A549 (cell line): ENCODE measurements at regions not wholly inside any gene's neighbourhood (a gene's known extent, or its start where the extent isn't known, plus 50 kb on each side); places are given as distances from the start of the nearest gene placed in this dataset.

Source experiments
- ATAC-seq, 2 experiments: fragments of 200-7000 bp in 1 of 2; fragments of >200 bp in 1 of 2; cut with Nextera tagmentation in 1 of 2; cut with Tn5 transposase in 1 of 2; 3 replicates each; pipeline versions ENCODE4 v1.8.0 to v1.9.1; 2018 to 2020; ENCODE audit warnings: mild to moderate bottlenecking in 1 of 2, moderate library complexity in 1 of 2
- CTCF ChIA-PET: fragments of 300-600 bp; sonication (Branson Sonifier 250); formaldehyde crosslinking; extraction: SDS; loops from one replicate; lab custom pipeline; 2021; ENCODE audit warnings: antibody characterized with exemption, inconsistent platforms; lab: Yijun Ruan, JAX
- POLR2A ChIA-PET: fragments of 350-600 bp; formaldehyde crosslinking; extraction: SDS; loops from one replicate; lab custom pipeline; 2021; ENCODE audit warnings: antibody characterized with exemption, inconsistent platforms; lab: Yijun Ruan, JAX
- DNase-seq, 2 experiments: peaks; one replicate each; pipeline versions ENCODE4 v3.0.0 to v3.0.0-alpha.2; 2011 to 2016; ENCODE audit warnings: low read depth in 1 of 2, low spot score in 1 of 2
- FAIRE-seq: peaks from 2 replicates; lab custom pipeline; 2011; peaks lifted over from hg19 to GRCh38; lab: Jason Lieb, UNC
- H3K27ac ChIP-seq, 2 experiments: fragments of >200 bp; sonication (Bioruptor Twin); formaldehyde crosslinking; 3 replicates each; pipeline ENCODE4 v1.5.1; 2016 to 2017
- H3K4me1 ChIP-seq: fragments of >200 bp; sonication (Bioruptor Twin); formaldehyde crosslinking; 3 replicates; pipeline ENCODE4 v1.6.1; 2016
- H3K4me2 ChIP-seq: fragments of >200 bp; sonication (Bioruptor Twin); formaldehyde crosslinking; 3 replicates; pipeline ENCODE4 v1.6.1; 2016
- H3K4me3 ChIP-seq: fragments of >200 bp; sonication (Bioruptor Twin); formaldehyde crosslinking; 3 replicates; pipeline ENCODE4 v1.5.1; 2016
- H3K9me3 ChIP-seq: fragments of >200 bp; sonication (Bioruptor Twin); formaldehyde crosslinking; 3 replicates; pipeline ENCODE4 v1.6.1; 2016
- CBX8 ChIP-seq: fragments of 200-600 bp; sonication (generic); IDR thresholded peaks from 2 replicates; pipeline ENCODE4 v1.6.1; 2016
- HOXB5 ChIP-seq: fragments of 250-450 bp; sonication (Bioruptor Pico); IDR thresholded peaks from 2 replicates; pipeline ENCODE4 v1.5.0; 2020; ENCODE audit warnings: mild to moderate bottlenecking, moderate library complexity
- NPAS2 ChIP-seq: fragments of 250-450 bp; sonication (Bioruptor Pico); IDR thresholded peaks from 2 replicates; pipeline ENCODE4 v1.8.0; 2022; ENCODE audit warnings: mild to moderate bottlenecking, moderate library complexity, borderline replicate concordance
- NR3C1 ChIP-seq: fragments of >200 bp; sonication (Bioruptor Twin); formaldehyde crosslinking; IDR thresholded peaks from 3 replicates; pipeline ENCODE4 v1.6.1; 2017
- RCOR1 ChIP-seq: fragments of 150-350 bp; IDR thresholded peaks from 2 replicates; pipeline ENCODE4 v1.6.1; 2014; ENCODE audit warnings: antibody characterized with exemption, low read length, low read depth
- ZC3H11A ChIP-seq: fragments of 450-650 bp; IDR thresholded peaks from 2 replicates; pipeline ENCODE4 v1.6.1; 2014; ENCODE audit warnings: antibody characterized with exemption, mild to moderate bottlenecking
- ZFP36 ChIP-seq: fragments of 450-650 bp; IDR thresholded peaks from 2 replicates; pipeline ENCODE4 v1.6.1; 2014; ENCODE audit warnings: borderline replicate concordance; ENCODE audit not compliant: partially characterized antibody
- WGBS: methylation state at CpG from one replicate; pipeline ENCODE4 v1.1.6; 2017; ENCODE audit errors: missing lambda C conversion rate; 5-methylcytosine and 5-hydroxymethylcytosine counted together
- TF ChIP-seq, protein P1 (sequence below): fragments of 250-450 bp; sonication (Bioruptor Pico); IDR thresholded peaks from 2 replicates; pipeline ENCODE4 v1.5.0; 2021; ENCODE audit warnings: mild to moderate bottlenecking, moderate library complexity, borderline replicate concordance
- TF ChIP-seq, protein P2 (sequence below): fragments of 250-450 bp; sonication (Bioruptor Pico); IDR thresholded peaks from 2 replicates; pipeline ENCODE4 v1.5.0; 2020; ENCODE audit warnings: low read depth, mild to moderate bottlenecking, moderate library complexity
- TF ChIP-seq, protein P3 (sequence below): fragments of 450-650 bp; IDR thresholded peaks from 2 replicates; pipeline ENCODE4 v1.6.1; 2014; ENCODE audit warnings: antibody characterized with exemption
- TF ChIP-seq, protein P4 (sequence below): fragments of >200 bp; sonication (Bioruptor Twin); formaldehyde crosslinking; IDR thresholded peaks from 3 replicates; pipeline ENCODE4 v1.5.1; 2016
- TF ChIP-seq, protein P5 (sequence below): fragments of 150-350 bp; IDR thresholded peaks from 2 replicates; pipeline ENCODE4 v1.6.1; 2014; ENCODE audit warnings: low read depth, mild to moderate bottlenecking, low read length
- TF ChIP-seq, protein P6 (sequence below): IDR thresholded peaks from 2 replicates; pipeline ENCODE4 v1.6.1; 2012
- TF ChIP-seq, protein P7 (sequence below): fragments of >200 bp; sonication (Bioruptor Twin); formaldehyde crosslinking; IDR thresholded peaks from 2 replicates; pipeline ENCODE4 v1.6.1; 2016

DNA sequence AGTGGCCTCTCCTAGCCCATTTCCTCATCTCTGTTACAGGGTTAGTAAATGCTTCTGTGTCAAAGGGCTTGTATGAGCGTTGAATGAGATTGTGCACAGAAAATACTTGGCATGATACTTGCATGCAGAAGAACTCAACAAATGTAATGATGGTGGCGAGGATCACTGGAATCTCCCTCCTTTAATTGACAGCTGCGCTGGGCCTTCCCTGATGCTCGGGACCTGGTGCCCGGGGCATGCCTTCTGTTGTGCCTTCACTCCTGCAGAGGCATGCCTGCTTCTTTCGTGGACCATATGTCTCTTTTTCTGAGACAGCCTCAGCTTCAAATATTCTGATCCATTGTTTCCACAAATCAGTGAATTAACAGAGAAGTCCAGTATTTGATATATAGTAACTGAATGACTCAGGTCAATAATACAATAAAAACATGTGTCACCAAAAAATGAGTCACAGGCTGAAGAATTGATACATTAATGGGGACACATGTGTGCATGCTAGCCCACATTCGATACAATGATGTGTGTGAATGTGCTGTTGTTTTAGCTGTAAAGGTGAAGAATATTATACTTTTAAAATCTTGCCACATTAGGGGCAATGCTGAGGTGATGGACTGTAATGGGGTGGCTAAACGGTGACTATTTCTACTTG, 243.3 kb upstream of the TBL1XR1 start:
- ChIA-PET POLR2A (no interaction called here), CTCF (no interaction called here)
- Histone ChIP-seq H3K4me2 (no peak overlapping the region), H3K4me1 (peaks cover 7% of the 10 kb centered on the region; the same call in 2 of the 3 replicates), H3K4me3 (no peak overlapping the region), H3K9me3 (no peaks in the 10 kb centered on the region)
- WGBS: 92% methylated on average over 8 of the region's 8 CpGs
- ATAC-seq (no peak), FAIRE-seq (no peak), DNase-seq (no peak)
- TF ChIP-seq RCOR1: no peak
- TF ChIP-seq, protein P1, sequence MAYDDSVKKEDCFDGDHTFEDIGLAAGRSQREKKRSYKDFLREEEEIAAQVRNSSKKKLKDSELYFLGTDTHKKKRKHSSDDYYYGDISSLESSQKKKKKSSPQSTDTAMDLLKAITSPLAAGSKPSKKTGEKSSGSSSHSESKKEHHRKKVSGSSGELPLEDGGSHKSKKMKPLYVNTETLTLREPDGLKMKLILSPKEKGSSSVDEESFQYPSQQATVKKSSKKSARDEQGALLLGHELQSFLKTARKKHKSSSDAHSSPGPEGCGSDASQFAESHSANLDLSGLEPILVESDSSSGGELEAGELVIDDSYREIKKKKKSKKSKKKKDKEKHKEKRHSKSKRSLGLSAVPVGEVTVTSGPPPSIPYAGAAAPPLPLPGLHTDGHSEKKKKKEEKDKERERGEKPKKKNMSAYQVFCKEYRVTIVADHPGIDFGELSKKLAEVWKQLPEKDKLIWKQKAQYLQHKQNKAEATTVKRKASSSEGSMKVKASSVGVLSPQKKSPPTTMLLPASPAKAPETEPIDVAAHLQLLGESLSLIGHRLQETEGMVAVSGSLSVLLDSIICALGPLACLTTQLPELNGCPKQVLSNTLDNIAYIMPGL (CRISPR knock-in tag): no peak
- TF ChIP-seq, protein P2, sequence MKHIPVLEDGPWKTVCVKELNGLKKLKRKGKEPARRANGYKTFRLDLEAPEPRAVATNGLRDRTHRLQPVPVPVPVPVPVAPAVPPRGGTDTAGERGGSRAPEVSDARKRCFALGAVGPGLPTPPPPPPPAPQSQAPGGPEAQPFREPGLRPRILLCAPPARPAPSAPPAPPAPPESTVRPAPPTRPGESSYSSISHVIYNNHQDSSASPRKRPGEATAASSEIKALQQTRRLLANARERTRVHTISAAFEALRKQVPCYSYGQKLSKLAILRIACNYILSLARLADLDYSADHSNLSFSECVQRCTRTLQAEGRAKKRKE: no peak
- TF ChIP-seq, protein P3, sequence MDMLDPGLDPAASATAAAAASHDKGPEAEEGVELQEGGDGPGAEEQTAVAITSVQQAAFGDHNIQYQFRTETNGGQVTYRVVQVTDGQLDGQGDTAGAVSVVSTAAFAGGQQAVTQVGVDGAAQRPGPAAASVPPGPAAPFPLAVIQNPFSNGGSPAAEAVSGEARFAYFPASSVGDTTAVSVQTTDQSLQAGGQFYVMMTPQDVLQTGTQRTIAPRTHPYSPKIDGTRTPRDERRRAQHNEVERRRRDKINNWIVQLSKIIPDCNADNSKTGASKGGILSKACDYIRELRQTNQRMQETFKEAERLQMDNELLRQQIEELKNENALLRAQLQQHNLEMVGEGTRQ: no peak
- TF ChIP-seq, all 56 proteins: peak for 0
- no peak overlapping the region for H3K27ac ChIP-seq

DNA sequence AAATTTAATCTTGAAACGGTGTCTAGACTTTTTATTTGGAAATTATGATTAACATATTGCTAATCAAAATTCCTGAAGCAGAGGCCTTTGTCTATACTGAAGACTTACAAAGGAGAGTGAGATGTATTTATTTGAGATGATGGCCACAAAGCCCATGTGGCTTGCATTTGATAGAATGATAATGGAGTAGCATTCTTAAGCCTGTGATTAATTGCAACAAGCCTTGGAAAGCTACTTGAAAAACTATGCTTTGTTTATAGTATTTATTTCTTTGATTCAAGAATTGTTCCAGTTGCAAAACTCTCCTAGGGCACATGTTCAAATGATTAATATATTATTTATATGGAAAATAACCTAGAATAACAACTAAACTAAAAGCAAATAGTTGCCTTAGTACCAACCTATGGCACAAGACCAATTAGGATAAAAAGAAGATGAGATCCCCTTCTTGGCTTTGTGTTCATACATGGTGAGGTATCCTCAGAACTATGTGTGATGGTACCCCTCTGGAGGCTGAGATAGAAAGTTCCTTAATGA, 244.1 kb upstream of the TBL1XR1 start:
- Histone ChIP-seq H3K4me3 (no peak overlapping the region), H3K9me3 (no peaks in the 10 kb centered on the region), H3K27ac (no peak overlapping the region), H3K4me1 (peaks cover 7% of the 10 kb centered on the region; the same call in 2 of the 3 replicates), H3K4me2 (no peak overlapping the region)
- CTCF ChIA-PET: no interaction called here
- FAIRE-seq (no peak), ATAC-seq (no peak), DNase-seq (no peak)
- TF ChIP-seq, protein P4, sequence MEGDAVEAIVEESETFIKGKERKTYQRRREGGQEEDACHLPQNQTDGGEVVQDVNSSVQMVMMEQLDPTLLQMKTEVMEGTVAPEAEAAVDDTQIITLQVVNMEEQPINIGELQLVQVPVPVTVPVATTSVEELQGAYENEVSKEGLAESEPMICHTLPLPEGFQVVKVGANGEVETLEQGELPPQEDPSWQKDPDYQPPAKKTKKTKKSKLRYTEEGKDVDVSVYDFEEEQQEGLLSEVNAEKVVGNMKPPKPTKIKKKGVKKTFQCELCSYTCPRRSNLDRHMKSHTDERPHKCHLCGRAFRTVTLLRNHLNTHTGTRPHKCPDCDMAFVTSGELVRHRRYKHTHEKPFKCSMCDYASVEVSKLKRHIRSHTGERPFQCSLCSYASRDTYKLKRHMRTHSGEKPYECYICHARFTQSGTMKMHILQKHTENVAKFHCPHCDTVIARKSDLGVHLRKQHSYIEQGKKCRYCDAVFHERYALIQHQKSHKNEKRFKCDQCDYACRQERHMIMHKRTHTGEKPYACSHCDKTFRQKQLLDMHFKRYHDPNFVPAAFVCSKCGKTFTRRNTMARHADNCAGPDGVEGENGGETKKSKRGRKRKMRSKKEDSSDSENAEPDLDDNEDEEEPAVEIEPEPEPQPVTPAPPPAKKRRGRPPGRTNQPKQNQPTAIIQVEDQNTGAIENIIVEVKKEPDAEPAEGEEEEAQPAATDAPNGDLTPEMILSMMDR: no peak
- TF ChIP-seq CBX8 (no peak), ZFP36 (no peak), NR3C1 (no peak), HOXB5 (CRISPR knock-in tag) (no peak), NPAS2 (CRISPR knock-in tag) (no peak), ZC3H11A (no peak)
- TF ChIP-seq, protein P5, sequence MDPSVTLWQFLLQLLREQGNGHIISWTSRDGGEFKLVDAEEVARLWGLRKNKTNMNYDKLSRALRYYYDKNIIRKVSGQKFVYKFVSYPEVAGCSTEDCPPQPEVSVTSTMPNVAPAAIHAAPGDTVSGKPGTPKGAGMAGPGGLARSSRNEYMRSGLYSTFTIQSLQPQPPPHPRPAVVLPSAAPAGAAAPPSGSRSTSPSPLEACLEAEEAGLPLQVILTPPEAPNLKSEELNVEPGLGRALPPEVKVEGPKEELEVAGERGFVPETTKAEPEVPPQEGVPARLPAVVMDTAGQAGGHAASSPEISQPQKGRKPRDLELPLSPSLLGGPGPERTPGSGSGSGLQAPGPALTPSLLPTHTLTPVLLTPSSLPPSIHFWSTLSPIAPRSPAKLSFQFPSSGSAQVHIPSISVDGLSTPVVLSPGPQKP: no peak
- TF ChIP-seq, protein P6, sequence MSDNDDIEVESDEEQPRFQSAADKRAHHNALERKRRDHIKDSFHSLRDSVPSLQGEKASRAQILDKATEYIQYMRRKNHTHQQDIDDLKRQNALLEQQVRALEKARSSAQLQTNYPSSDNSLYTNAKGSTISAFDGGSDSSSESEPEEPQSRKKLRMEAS: no peak
- TF ChIP-seq, protein P7, sequence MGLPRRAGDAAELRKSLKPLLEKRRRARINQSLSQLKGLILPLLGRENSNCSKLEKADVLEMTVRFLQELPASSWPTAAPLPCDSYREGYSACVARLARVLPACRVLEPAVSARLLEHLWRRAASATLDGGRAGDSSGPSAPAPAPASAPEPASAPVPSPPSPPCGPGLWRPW: no peak
- POLR2A ChIA-PET: no interaction called here
- 74% methylated on average over 1 of the region's 1 CpG for WGBS
